B cell (primary cell): ENCODE measurements at regions not wholly inside any gene's neighbourhood (a gene's known extent, or its start where the extent isn't known, plus 50 kb on each side); places are given as distances from the start of the nearest gene placed in this dataset.
A peak's percentile ranks its signal among the peaks of the same experiment; 100 is the strongest.

Source experiments
- ATAC-seq: fragments of 200-7000 bp; cut with Tn5 transposase; one replicate; pipeline ENCODE4 v1.10.0; 2021; ENCODE audit warnings: low read depth, mild to moderate bottlenecking, moderate number of reproducible peaks, moderate library complexity
- CTCF ChIA-PET: fragments of 350-600 bp; sonication (Branson Sonifier 250); formaldehyde crosslinking; loops from one replicate; lab custom pipeline; 2021; ENCODE audit warnings: antibody characterized with exemption, inconsistent platforms; lab: Charles Lee
- POLR2A ChIA-PET: fragments of 350-600 bp; sonication (Branson Sonifier 250); formaldehyde crosslinking; loops from one replicate; lab custom pipeline; 2021; ENCODE audit warnings: antibody characterized with exemption; lab: Charles Lee
- DNase-seq: peaks from one replicate; pipeline ENCODE4 v3.0.0; 2013
- H2AFZ ChIP-seq: 2 replicates; pipeline ENCODE4 v1.6.1; 2012; ENCODE audit warnings: mild to moderate bottlenecking, low read depth, low read length; ENCODE audit not compliant: insufficient read depth, poor library complexity, severe bottlenecking
- H3K27ac ChIP-seq, 2 donors: 1 replicate in 1 of 2; 2 replicates in 1 of 2; pipeline ENCODE4 v1.5.1; 2012 to 2013; ENCODE audit warnings: low read length in 2 of 2, mild to moderate bottlenecking in 2 of 2, moderate library complexity in 1 of 2
- H3K27me3 ChIP-seq, 4 experiments: fragments of 200-600 bp in 1 of 4; sonication (generic) in 1 of 4; replicated peaks in 1 of 4; 1 replicate in 2 of 4; 2 replicates in 2 of 4; pipeline versions ENCODE4 v1.6.1 to v1.7.0; 2013 to 2016; ENCODE audit warnings: low read length in 3 of 4, mild to moderate bottlenecking in 2 of 4, mixed read lengths in 1 of 4, moderate library complexity in 1 of 4; ENCODE audit not compliant: insufficient read depth in 4 of 4, control insufficient read depth in 3 of 4; ENCODE audit errors: control extremely low read depth in 1 of 4
- H3K36me3 ChIP-seq, 2 experiments: replicated peaks in 1 of 2; 1 replicate in 1 of 2; 2 replicates in 1 of 2; pipeline versions ENCODE4 v1.6.1 to v1.7.1; 2013; ENCODE audit warnings: low read length in 1 of 2; ENCODE audit not compliant: insufficient read depth in 2 of 2, control insufficient read depth in 1 of 2; ENCODE audit errors: control extremely low read depth in 1 of 2, extremely low read depth in 1 of 2
- H3K4me1 ChIP-seq, 2 donors: fragments of 200-600 bp in 1 of 2; sonication (generic) in 1 of 2; 1 replicate in 1 of 2; 2 replicates in 1 of 2; pipeline versions ENCODE4 v1.5.1 to v1.6.1; 2013 to 2017; ENCODE audit warnings: low read length in 2 of 2; ENCODE audit not compliant: control insufficient read depth in 2 of 2, insufficient read depth in 2 of 2
- H3K4me2 ChIP-seq: replicated peaks from 2 replicates; pipeline ENCODE3; 2012; ENCODE audit warnings: mild to moderate bottlenecking, low read depth, low read length; ENCODE audit not compliant: poor library complexity, severe bottlenecking
- H3K4me3 ChIP-seq, 5 experiments: fragments of 200-600 bp in 1 of 5; sonication (generic) in 1 of 5; 1 replicate in 3 of 5; 2 replicates in 2 of 5; pipeline versions ENCODE4 v1.5.1 to v1.7.0; 2011 to 2016; ENCODE audit warnings: low read length in 4 of 5, mild to moderate bottlenecking in 4 of 5, low read depth in 2 of 5, control low read depth in 1 of 5, moderate library complexity in 1 of 5; ENCODE audit not compliant: insufficient read depth in 1 of 5; ENCODE audit errors: control extremely low read depth in 1 of 5, extremely low read depth in 1 of 5
- H3K79me2 ChIP-seq: fragments of 200-600 bp; sonication (generic); one replicate; pipeline ENCODE4 v1.6.0; 2016; ENCODE audit warnings: low read length; ENCODE audit not compliant: control insufficient read depth, insufficient read depth
- H3K9ac ChIP-seq: fragments of 200-600 bp; sonication (generic); 2 replicates; pipeline ENCODE4 v1.6.1; 2017; ENCODE audit warnings: mild to moderate bottlenecking, low read length, moderate library complexity
- H3K9me3 ChIP-seq, 3 donors: one replicate each; pipeline versions ENCODE4 v1.6.1 to v1.7.1; 2013; ENCODE audit warnings: low read length in 2 of 3; ENCODE audit not compliant: control insufficient read depth in 2 of 3, insufficient read depth in 1 of 3; ENCODE audit errors: control extremely low read depth in 1 of 3
- H4K20me1 ChIP-seq: 2 replicates; pipeline ENCODE4 v1.6.0; 2012; ENCODE audit warnings: mild to moderate bottlenecking, low read length; ENCODE audit not compliant: insufficient read depth, control insufficient read depth, poor library complexity, severe bottlenecking
- H3K27ac Mint-ChIP-seq: one replicate; pipeline ENCODE4 v1.8.0; 2021; ENCODE audit warnings: mixed read lengths
- H3K27me3 Mint-ChIP-seq: one replicate; pipeline ENCODE4 v1.8.0; 2021; ENCODE audit warnings: mixed read lengths
- H3K4me1 Mint-ChIP-seq: one replicate; pipeline ENCODE4 v1.8.0; 2021; ENCODE audit warnings: mixed read lengths
- H3K4me3 Mint-ChIP-seq: one replicate; pipeline ENCODE4 v1.8.0; 2021; ENCODE audit warnings: mixed read lengths
- H3K9me3 Mint-ChIP-seq: one replicate; pipeline ENCODE4 v1.8.0; 2022; ENCODE audit warnings: mixed read lengths; ENCODE audit not compliant: insufficient read depth
- EZH2 ChIP-seq: IDR thresholded peaks from 2 replicates; pipeline ENCODE4 v1.6.1; 2012; ENCODE audit warnings: borderline replicate concordance, low read depth, mild to moderate bottlenecking, moderate library complexity, low read length; ENCODE audit not compliant: insufficient read depth, poor library complexity, severe bottlenecking
- WGBS: methylation state at CpG from one replicate; pipeline ENCODE4 v1.1.5; 2013; ENCODE audit warnings: missing lambda C conversion rate; ENCODE audit not compliant: insufficient coverage; 5-methylcytosine and 5-hydroxymethylcytosine counted together
- intact Hi-C: fragments of 100-400 bp; cut with micrococcal nuclease; formaldehyde crosslinking; loops from one replicate; pipeline ENCODE4 v1.10.0; 2022
- TF ChIP-seq, protein P1 (sequence below): fragments of 200-600 bp; IDR thresholded peaks from one replicate; pipeline ENCODE4 v1.8.0; 2022; ENCODE audit warnings: antibody characterized with exemption, mild to moderate bottlenecking

DNA sequence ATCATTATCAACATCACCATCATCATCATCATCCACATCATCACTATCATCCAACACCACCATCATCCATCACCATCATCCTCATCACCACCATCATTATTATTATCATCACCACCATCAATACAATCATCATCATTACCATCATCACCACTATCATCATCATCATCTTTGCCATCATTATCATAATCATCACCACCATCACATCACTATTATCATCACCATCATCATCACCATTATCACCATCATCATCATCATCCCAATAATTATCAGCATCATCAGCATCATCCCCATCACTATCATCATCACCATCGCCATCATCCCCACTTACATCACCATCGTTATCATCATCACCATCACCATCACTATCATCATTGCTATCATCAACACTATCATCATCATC is 1021.9 kb upstream of the PRKX start:
- H3K79me2 ChIP-seq: no peaks in the 10 kb centered on the region
- no peaks in the 10 kb centered on the region for H3K4me1 ChIP-seq
- no peaks in the 10 kb centered on the region for H4K20me1 ChIP-seq
- no peak overlapping the region for H3K9ac ChIP-seq
- Mint-ChIP-seq H3K27me3 (no peaks in the 10 kb centered on the region), H3K4me1 (no peaks in the 10 kb centered on the region), H3K27ac (no peak overlapping the region), H3K4me3 (no peak overlapping the region), H3K9me3 (peaks cover 2% of the 10 kb centered on the region)
- TF ChIP-seq, protein P1, sequence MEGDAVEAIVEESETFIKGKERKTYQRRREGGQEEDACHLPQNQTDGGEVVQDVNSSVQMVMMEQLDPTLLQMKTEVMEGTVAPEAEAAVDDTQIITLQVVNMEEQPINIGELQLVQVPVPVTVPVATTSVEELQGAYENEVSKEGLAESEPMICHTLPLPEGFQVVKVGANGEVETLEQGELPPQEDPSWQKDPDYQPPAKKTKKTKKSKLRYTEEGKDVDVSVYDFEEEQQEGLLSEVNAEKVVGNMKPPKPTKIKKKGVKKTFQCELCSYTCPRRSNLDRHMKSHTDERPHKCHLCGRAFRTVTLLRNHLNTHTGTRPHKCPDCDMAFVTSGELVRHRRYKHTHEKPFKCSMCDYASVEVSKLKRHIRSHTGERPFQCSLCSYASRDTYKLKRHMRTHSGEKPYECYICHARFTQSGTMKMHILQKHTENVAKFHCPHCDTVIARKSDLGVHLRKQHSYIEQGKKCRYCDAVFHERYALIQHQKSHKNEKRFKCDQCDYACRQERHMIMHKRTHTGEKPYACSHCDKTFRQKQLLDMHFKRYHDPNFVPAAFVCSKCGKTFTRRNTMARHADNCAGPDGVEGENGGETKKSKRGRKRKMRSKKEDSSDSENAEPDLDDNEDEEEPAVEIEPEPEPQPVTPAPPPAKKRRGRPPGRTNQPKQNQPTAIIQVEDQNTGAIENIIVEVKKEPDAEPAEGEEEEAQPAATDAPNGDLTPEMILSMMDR: no peak
- no peak for TF ChIP-seq EZH2
- intact Hi-C loops: no loop called here
- no peak overlapping the region for H3K4me2 ChIP-seq
- no peaks in the 10 kb centered on the region for H3K9me3 ChIP-seq
- H2AFZ ChIP-seq: no peak overlapping the region
- no peaks in the 10 kb centered on the region for H3K36me3 ChIP-seq
- no peak for ATAC-seq
- WGBS: 100% methylated on average over 2 of the region's 2 CpGs
- H3K27ac ChIP-seq: no peak overlapping the region
- POLR2A ChIA-PET: no interaction called here
- H3K4me3 ChIP-seq: no peak overlapping the region
- DNase-seq: no peak
- H3K27me3 ChIP-seq: no peaks in the 10 kb centered on the region
- CTCF ChIA-PET: no interaction called here

DNA sequence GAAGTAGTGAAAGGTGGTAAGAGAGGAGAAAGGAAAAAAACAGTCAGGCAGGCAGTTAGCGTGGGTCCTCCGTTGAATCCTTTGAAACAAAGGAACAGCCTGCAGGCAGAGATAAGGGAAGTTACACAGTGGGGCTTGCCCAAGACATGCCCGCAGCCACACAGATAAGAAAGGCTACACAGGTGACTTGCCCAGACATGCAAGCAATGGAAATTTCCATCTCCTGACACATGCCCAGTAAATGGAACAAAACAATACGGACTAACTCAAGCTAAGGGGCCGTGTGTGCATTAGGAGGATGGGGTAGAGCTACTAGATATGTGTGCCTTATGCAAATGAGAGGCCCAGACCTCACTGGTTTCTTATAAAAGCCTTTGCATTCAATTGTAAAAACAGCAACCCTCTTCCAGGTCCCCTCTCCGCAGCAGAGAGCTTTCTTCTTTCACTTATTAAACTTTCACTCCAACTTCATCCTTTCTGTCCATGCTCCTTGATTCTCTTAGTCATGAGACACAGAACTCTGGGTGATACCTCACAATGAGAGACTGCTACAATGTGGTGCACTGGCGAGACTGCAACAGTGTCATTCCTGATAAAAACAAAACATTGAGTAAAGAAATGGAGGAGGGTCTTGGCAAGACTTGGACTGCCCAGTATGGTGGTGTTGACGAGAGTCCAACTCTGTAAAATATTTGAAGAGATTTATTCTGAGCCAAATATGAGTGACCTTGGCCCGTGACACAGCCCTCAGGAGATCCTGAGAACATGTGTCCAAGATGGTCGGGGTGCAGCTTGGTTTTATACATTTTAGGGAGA is 997.4 kb upstream of the PRKX start:
- peak overlapping the region; percentile 24 for H2AFZ ChIP-seq
- no peak overlapping the region for H3K9ac ChIP-seq
- H3K27ac ChIP-seq: no peak overlapping the region
- intact Hi-C loops: no loop called here
- H3K4me3 Mint-ChIP-seq: no peak overlapping the region
- H3K4me3 ChIP-seq: no peak overlapping the region
- 33% methylated on average over 2 of the region's 10 CpGs for WGBS
- no peaks in the 10 kb centered on the region for H3K9me3 ChIP-seq
- no peak for ATAC-seq
- POLR2A ChIA-PET: no interaction called here
- H3K4me1 ChIP-seq: no peaks in the 10 kb centered on the region
- H3K27me3 Mint-ChIP-seq: no peaks in the 10 kb centered on the region
- no peaks in the 10 kb centered on the region for H3K9me3 Mint-ChIP-seq
- DNase-seq: no peak
- no peak overlapping the region for H3K27ac Mint-ChIP-seq
- no peaks in the 10 kb centered on the region for H3K36me3 ChIP-seq
- H3K27me3 ChIP-seq: no peaks in the 10 kb centered on the region
- H3K79me2 ChIP-seq: no peaks in the 10 kb centered on the region
- H4K20me1 ChIP-seq: no peaks in the 10 kb centered on the region
- TF ChIP-seq, protein P1: no peak
- TF ChIP-seq EZH2: no peak
- no peak overlapping the region for H3K4me2 ChIP-seq
- H3K4me1 Mint-ChIP-seq: peaks cover 2% of the 10 kb centered on the region
- CTCF ChIA-PET: no interaction called here
